H1 (cell line): ENCODE measurements at regions not wholly inside any gene's neighbourhood (a gene's known extent, or its start where the extent isn't known, plus 50 kb on each side); places are given as distances from the start of the nearest gene placed in this dataset.

Experiments
- ASH2L ChIP-seq: fragments of 200-600, 300-600 bp; sonication (generic); IDR thresholded peaks from one replicate; pipeline ENCODE4 v1.7.1; 2017; ENCODE audit warnings: low read length
- HDAC2 ChIP-seq, 2 experiments: fragments of 300-600 bp in 1 of 2; sonication (generic) in 1 of 2; IDR thresholded peaks; 2 replicates each; pipeline ENCODE4 v1.6.1; 2011 to 2012; ENCODE audit warnings: low read depth in 2 of 2, low read length in 2 of 2, mild to moderate bottlenecking in 2 of 2, moderate library complexity in 2 of 2, borderline replicate concordance in 1 of 2, inconsistent platforms in 1 of 2
- JUND ChIP-seq: IDR thresholded peaks from 2 replicates; pipeline ENCODE4 v1.6.1; 2011; ENCODE audit warnings: mild to moderate bottlenecking, improper control_type of control experiment, low read length
- MAX ChIP-seq: IDR thresholded peaks from 2 replicates; pipeline ENCODE4 v1.6.1; 2012; ENCODE audit warnings: inconsistent platforms
- SRF ChIP-seq: IDR thresholded peaks from 2 replicates; pipeline ENCODE4 v1.6.1; 2011; ENCODE audit warnings: mild to moderate bottlenecking, low read depth, low read length, moderate library complexity
- TAF7 ChIP-seq: optimal IDR thresholded peaks from 2 replicates; pipeline ENCODE3; 2011; ENCODE audit warnings: low read depth, mild to moderate bottlenecking, inconsistent platforms, low read length, moderate library complexity, borderline replicate concordance

GRCh38 chr1:73778471-73778870 is 419.5 kb downstream of the LRRIQ3 start (continued):
- no peak for TF ChIP-seq TAF7
- TF ChIP-seq ASH2L = no peak
- TF ChIP-seq SRF = no peak
- TF ChIP-seq HDAC2 (IDR thresholded peaks at IDR 0.05; ENCODE audit: borderline replicate concordance in 1 of 2, low read depth in 2 of 2, low read length in 2 of 2) = no peak
- no peak for TF ChIP-seq MAX
- TF ChIP-seq JUND = no peak
